ENCODE measurements at regions not wholly inside any gene's neighbourhood (a gene's known extent, or its start where the extent isn't known, plus 50 kb on each side); places are given as distances from the start of the nearest gene placed in this dataset.
"Not testable (repeated sequence)": the region's sequence is repeated elsewhere in the genome, so short reads cannot be mapped to it uniquely, and the experiment has no call there.

- DNase-seq = no peak
These were observed 237.2 kb downstream of the TOX3 start for GRCh38 chr16:52309446-52310416.

GRCh38 chr16:52308051-52308450 is 238.9 kb downstream of the TOX3 start:
- DNase-seq = no peak

GRCh38 chr16:52301026-52301425 is 245.9 kb downstream of the TOX3 start:
- DNase-seq = no peak

GRCh38 chr16:52298769-52299168 is 248.2 kb downstream of the TOX3 start:
- no peak for DNase-seq

GRCh38 chr16:52296706-52297315 is 250.1 kb downstream of the TOX3 start:
- DNase-seq = not testable (repeated sequence)

- DNase-seq = no peak
These were observed 250.9 kb downstream of the TOX3 start for GRCh38 chr16:52296076-52296475.

GRCh38 chr16:52294660-52295059 is 252.3 kb downstream of the TOX3 start:
- DNase-seq = no peak

GRCh38 chr16:52293204-52293603 is 253.7 kb downstream of the TOX3 start:
- no peak for DNase-seq

GRCh38 chr16:52283584-52284375 is 263.2 kb downstream of the TOX3 start:
- DNase-seq = no peak

GRCh38 chr16:52283018-52283417 is 263.9 kb downstream of the TOX3 start:
- DNase-seq = no peak

GRCh38 chr16:52280086-52280485 is 266.9 kb downstream of the TOX3 start:
- no peak for DNase-seq

- no peak for DNase-seq
These were observed 275.7 kb downstream of the TOX3 start for GRCh38 chr16:52271088-52271750.

- peak; percentile 93 for DNase-seq
These were observed 281.5 kb downstream of the TOX3 start for GRCh38 chr16:52265446-52265861.

- DNase-seq = no peak
These were observed 289.4 kb downstream of the TOX3 start for GRCh38 chr16:52257534-52257933.

- DNase-seq = no peak
These were observed 290.4 kb downstream of the TOX3 start for GRCh38 chr16:52256310-52257078.

GRCh38 chr16:52254746-52255145 is 292.2 kb downstream of the TOX3 start:
- DNase-seq = no peak

GRCh38 chr16:52252680-52253079 is 294.3 kb downstream of the TOX3 start:
- DNase-seq = no peak

- no peak for DNase-seq
These were observed 295.4 kb downstream of the TOX3 start for GRCh38 chr16:52251495-52251894.

GRCh38 chr16:52247737-52248136 is 299.2 kb downstream of the TOX3 start:
- DNase-seq = no peak

GRCh38 chr16:52238710-52239109 is 308.2 kb downstream of the TOX3 start:
- no peak for DNase-seq

GRCh38 chr16:52237823-52238222 is 309.1 kb downstream of the TOX3 start:
- DNase-seq = no peak

GRCh38 chr16:52235186-52235585 is 311.8 kb downstream of the TOX3 start:
- DNase-seq = no peak

All from NCI-H1436 treated with DMSO at 0.1 percent for 48 hours (cell line).